Stimulated activated CD8-positive, alpha-beta memory T cell treated with anti-CD3 and anti-CD28 coated beads, Interleukin-12 subunit alpha, Interleukin-12 subunit beta, amount 100 ng/mL, for 24 hours (primary cell): ENCODE measurements at regions not wholly inside any gene's neighbourhood (a gene's known extent, or its start where the extent isn't known, plus 50 kb on each side); places are given as distances from the start of the nearest gene placed in this dataset.

Experiments
- DNase-seq: peaks from one replicate; pipeline ENCODE4 v3.0.0-alpha.2; 2020; ENCODE audit errors: extremely low read depth

GRCh38 chr2:120866071-120866470 lies 130.4 kb downstream of the GLI2 start:
- no peak for DNase-seq

DNA sequence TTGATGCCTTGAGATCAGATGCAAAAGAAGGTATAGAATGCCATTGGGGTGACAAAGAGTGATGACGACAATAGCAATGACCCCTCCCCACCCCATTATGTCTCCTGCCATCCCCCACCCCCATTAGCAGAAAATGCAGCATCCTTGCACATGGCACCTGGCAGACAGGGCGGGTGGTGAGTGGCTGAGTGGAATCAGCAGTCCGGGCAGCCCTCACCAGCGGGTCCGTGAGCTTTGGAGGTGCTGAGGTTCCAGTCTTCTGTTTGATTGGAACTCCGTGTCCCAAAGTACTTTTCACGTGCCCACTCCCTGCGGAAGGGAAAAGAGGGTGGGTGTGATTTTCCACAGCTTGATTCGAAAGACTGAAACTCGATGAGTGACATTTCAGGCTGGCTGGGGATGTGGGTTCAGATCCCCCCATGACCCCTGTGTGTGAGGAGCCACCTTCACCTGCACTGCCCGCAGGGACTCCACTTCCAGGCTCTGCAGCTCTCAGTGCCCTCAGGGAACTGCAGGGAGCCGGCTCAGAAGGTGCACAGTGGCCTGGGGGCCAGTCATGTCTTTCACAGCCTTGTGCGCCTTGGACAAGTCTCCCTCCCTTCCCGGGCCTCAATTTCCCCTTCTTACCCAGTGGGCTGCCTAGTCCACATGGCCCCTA lies 130.9 kb downstream of the GLI2 start:
- no peak for DNase-seq

GRCh38 chr2:120867290-120868241 lies 131.9 kb downstream of the GLI2 start:
- no peak for DNase-seq

DNA sequence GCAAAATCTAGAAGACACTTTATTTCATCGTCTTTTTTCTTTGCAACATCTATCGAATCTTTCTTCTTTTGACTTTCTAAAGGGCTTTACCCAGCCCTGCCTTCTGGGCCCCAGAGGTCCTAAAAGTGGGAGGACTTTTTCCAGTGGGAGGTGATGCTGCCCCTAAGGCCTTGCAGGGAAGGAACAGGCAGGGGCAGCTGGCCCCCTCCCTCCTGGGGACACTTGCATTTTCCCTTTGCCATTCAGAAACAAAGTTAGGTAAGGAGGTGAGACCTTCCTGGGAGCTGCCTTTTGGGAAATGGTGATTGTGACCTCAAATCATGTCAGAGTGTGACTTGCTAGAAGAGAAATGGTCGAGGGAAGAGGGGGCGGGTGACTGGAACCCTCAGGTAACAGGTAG lies 132.7 kb downstream of the GLI2 start:
- DNase-seq: no peak

GRCh38 chr2:120869036-120869729 lies 133.5 kb downstream of the GLI2 start:
- no peak for DNase-seq

GRCh38 chr2:120869730-120870466 lies 134.2 kb downstream of the GLI2 start:
- no peak for DNase-seq

GRCh38 chr2:120870467-120870788 lies 134.8 kb downstream of the GLI2 start:
- no peak for DNase-seq

DNA sequence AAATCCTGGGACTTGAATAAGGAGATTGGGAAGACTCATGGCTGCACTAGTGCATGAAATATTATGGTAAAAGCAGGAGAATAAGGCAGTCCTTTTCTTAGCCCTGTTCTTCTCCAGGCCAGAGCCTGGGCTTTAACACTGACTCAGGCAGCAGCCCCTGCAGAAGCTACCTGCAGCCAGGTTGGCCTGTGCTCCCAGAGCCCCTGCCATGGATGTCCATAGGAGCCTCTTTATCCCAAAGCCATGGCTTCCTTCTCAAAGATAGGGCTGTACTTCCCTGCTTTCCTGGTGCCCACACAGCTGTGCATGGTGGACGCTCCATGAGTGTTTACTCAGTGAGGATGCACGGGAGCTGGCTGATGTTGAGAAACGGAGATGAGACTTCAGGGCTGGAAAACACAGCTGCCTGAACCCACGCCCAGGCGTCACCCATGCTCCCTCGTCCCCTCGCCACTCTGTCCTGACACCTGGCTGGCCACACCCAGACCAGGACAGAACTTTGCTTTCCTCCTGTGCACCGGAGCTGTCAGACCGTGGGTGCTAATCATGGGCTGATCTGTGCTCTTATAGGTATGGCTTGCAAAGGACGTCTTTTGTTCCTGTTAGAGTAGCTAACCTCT lies 135.5 kb downstream of the GLI2 start:
- DNase-seq: no peak

DNA sequence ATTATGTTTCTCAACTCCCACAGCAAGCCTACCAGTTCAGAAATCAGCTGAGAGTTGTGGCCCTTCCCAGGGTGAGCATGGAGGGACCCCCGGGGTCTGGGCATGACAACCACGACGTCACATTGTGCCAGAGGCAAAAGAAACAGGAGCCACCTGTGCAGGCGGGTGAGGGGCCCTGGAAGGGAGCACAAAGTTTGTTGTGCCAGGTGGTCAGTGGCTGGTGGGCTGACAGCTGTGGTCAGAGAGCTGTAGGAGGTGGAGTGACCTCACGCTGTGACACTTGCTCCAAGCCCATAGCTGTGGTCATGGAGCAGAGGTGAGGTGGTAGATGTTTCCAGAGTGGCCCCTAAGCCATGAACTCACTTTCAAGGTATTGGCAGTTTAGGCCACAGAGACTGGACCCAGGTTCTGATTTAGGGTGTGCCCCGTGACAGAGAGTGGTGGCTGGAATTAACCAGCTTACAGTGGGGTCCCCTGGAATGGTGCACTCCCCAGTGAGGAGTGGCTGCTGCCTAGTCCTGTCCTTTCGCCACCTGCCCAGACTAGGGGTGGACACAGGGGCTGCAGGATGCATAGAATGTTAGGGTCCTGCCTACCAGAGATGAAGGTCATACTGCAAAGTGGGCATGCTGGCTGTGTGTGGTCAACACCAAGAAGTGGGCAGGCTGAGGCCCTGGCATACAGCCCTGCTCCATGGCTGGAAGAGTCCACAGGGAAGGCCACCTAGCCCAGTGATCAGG lies 136.4 kb downstream of the GLI2 start:
- no peak for DNase-seq

DNA sequence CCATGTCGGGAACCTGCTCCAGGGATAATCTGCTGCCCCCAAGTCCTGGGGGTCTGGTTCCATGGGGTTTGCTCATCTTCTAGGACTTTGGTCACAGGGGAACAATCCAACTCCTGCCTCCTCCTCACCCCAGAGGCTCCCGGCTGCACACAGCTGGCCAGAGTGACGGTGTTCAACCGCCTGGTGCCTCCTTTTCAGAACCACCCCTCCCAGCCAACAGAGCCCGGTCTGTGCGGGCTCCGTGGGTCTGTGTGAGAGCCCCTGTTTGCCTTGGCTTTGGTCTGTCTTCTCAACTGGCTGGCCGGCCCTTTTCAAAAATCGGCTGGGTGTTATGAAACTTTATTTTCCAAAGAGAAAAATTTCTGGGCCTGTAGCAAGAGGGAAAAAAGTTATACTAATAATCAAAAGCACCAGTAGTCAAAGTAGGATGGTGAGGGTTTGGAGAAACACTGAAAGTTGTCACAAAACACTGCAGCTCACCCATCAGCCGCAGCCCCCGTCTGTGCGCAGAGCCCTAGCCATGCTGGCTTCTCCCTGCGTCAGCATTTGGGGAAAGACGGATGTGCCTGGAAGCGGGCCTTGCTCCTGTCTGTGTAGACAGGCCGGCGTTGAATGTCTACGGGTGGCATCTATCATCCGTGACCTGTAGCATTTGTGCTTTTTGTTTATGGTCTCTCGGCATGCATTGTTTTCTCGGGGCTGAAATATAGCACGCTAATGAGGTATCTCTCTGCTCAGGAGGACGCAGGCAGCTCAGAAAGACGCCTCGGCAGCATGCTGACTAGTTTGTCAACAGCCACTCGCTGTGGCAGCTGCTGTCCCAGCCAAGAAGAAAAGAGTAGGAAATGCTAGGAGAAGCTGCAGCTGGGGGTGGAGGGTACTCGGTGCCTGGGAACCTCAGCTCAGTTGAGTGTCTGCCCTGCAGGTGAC lies 138.6 kb downstream of the GLI2 start:
- no peak for DNase-seq

DNA sequence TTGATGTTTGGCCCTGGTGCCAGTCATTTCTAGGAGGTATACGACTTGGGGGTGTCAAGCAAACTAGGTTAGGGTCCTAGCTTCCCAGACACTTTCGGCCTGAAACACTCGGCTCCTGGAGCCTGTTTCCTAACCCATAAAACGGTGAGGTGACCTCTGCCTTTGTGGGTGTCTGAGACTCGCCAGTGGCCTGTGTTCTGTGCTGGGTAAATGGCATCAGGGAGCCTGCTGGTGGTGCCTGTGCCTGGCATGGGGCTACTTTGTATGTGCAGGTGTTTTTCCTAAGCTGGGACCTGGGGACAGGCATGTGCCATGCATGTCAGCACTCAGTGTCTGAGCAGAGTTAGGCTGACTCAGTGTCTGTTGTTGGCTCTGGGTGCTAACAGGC lies 139.2 kb downstream of the GLI2 start:
- no peak for DNase-seq

DNA sequence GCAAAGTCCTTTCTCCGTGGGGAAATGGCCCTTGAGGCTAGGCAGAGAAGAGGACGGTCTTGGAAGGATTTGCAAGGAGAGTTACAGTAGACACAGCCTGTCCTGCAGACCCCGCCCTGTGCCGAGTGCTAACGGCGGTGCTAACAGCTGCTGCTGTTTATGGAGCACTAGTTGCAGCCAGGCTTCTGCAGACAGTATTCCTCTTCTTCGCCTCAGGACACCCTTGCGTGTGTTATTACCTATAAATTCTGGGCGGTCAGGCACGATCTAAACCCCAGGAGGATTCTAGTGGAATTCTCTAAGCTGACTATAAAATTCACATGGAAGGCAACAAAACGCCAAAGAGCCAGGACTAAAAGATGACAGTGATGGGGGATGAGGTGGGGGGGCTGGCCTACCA lies 139.8 kb downstream of the GLI2 start:
- no peak for DNase-seq

DNA sequence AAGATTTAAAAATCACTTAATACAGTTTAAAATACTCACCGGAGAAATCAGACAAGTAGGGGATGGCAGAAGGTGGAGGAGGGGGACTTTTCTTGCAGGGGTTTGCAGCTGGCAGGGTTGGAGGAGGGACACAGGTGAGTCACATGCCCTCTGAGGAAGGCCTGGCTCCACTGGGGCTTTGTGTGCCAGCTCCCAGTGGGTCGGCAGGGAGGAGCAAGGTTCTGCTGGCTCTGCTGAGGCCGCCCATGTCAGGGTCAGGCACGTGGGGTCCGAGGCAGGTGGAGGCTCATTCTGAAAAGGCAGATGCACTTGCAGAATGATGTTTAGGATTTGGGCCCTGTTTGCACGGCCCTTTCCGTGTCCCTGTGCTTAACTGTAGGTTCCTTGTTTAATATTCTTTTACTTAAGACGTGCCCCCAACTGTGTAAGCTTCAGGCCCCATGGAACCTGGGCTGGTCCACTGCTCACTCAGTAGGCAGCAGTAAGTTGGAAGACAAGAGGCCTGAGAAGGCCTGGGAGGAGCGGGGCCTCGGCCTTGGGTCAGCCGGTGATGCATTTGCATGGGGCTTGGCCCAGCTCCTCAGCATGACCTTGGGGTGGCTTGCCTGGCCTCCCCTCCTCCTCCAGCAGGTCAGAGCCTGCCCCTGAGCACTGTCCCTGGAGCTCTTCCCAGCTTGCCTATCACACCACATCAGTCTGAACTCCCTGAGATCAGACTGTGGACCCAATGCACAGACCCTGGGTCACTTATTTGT lies 141.0 kb downstream of the GLI2 start:
- no peak for DNase-seq

DNA sequence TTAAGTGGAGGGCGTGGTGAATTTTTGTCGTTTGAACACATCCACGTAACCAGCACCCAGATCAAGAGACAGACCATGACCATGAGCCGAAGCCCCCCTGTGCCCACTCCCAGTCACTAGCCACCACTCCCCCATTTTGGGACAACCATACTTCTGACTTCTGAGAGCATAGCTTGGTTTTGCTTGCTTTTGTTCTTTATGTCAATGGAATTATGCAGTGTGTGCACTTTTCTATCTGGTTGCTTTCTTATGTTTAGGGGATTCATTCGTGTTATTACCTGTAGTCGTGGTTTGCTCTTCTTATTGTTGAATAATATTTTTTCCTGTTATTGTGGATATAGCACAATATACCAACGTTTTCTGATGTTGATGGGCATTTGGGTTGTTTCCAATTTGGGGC lies 141.7 kb downstream of the GLI2 start:
- DNase-seq: no peak

GRCh38 chr2:120878970-120879369 lies 143.3 kb downstream of the GLI2 start:
- DNase-seq: no peak

DNA sequence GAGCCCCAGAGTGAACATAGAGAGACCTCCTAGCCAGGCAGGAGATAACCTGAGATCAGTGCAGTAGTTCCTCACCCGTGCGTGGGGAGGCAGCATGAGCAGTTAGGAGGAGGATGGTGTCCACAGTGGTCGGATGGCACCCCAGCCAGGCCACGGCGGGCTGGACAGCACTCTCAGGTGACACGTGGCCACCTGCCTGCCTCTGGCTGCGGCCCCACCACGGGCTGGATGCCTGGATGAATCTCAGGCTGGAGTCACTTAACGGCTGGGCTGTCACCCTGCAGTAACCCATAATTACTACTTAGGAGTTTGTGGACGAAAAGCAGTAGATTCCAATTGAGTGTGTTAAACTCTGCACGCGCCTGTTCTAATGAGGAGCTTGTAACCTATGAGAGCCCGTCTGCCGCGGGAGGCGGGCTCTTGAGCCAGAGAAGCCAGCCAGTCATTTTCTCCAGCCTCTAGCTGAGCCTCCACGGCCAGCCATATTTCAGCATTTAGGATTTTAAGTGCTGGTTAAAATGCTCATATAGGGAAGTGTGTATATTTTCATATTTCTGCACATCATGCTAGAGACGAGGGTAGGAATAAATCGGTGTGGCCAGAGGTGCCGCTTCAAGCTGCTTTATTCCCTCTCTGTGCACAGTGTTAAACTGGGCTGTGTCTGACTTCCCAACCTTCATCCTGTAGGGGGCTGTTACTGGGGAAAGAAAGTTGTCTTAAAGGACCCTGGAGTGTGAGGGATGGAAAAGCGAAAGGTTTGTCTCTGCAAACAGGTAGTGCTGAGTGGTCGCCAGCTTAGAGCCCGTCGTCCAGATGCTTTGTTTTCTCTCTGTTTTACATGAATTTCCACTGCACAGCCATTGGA lies 144.0 kb downstream of the GLI2 start:
- no peak for DNase-seq

GRCh38 chr2:120880381-120880780 lies 144.7 kb downstream of the GLI2 start:
- DNase-seq: no peak
